ENCODE measurements at regions not wholly inside any gene's neighbourhood (a gene's known extent, or its start where the extent isn't known, plus 50 kb on each side); places are given as distances from the start of the nearest gene placed in this dataset.
A peak's percentile ranks its signal among the peaks of the same experiment; 100 is the strongest.

GRCh38 chrX:66544181-66544580 lies 94.7 kb downstream of the EDA2R start:
- no peak for DNase-seq (ENCODE audit: low spot score)

GRCh38 chrX:66504481-66504880 lies 134.4 kb downstream of the EDA2R start:
- no peak for DNase-seq (ENCODE audit: low spot score)

GRCh38 chrX:66498672-66499296 lies 140.1 kb downstream of the EDA2R start:
- no peak for DNase-seq (ENCODE audit: low spot score)

- peak; percentile 33 for DNase-seq (ENCODE audit: low spot score)
These were observed 149.5 kb downstream of the EDA2R start for GRCh38 chrX:66489339-66489738.
